H1 (cell line): ENCODE measurements at regions not wholly inside any gene's neighbourhood (a gene's known extent, or its start where the extent isn't known, plus 50 kb on each side); places are given as distances from the start of the nearest gene placed in this dataset.

Experiments
- BACH1 ChIP-seq: IDR thresholded peaks from 2 replicates; pipeline ENCODE4 v1.6.1; 2012; ENCODE audit warnings: low read length, improper control_type of control experiment
- NRF1 ChIP-seq: IDR thresholded peaks from 2 replicates; pipeline ENCODE4 v1.6.1; 2011; ENCODE audit warnings: mild to moderate bottlenecking, low read depth, low read length, improper control_type of control experiment
- TCF12 ChIP-seq: IDR thresholded peaks from 2 replicates; pipeline ENCODE4 v1.6.1; 2011; ENCODE audit warnings: low read depth, mild to moderate bottlenecking, low read length
- ZNF274 ChIP-seq: IDR thresholded peaks from 2 replicates; pipeline ENCODE4 v1.7.0; 2012; ENCODE audit warnings: low read length, borderline replicate concordance; ENCODE audit errors: extremely low read depth

GRCh38 chr10:121261665-121262064 lies 336.6 kb downstream of the FGFR2 start (continued):
- TF ChIP-seq TCF12 (no peak), NRF1 (no peak), BACH1 (no peak), ZNF274 (no peak)
